HCT116 (cell line): ENCODE measurements at regions not wholly inside any gene's neighbourhood (a gene's known extent, or its start where the extent isn't known, plus 50 kb on each side); places are given as distances from the start of the nearest gene placed in this dataset.

Experiments used
- ATAC-seq: fragments of 200-7000 bp; cut with Tn5 transposase; 2 replicates; pipeline ENCODE4 v1.9.1; 2020; ENCODE audit warnings: mild to moderate bottlenecking, moderate library complexity
- BruUV-seq: library from RNA; stranded (reverse); fragments of 400-500 nt; replicated peaks from 2 replicates; lab custom pipeline; 2021; lab: Mats Ljungman, UMichigan
- CTCF ChIA-PET: fragments of 300-600 bp; sonication (Branson Sonifier 250); formaldehyde crosslinking; loops from one replicate; lab custom pipeline; 2021; ENCODE audit warnings: antibody characterized with exemption; lab: Charles Lee
- POLR2A ChIA-PET: fragments of 300-600, 350-600 bp; sonication (Branson Sonifier 250); formaldehyde crosslinking; loops from one replicate; lab custom pipeline; 2021; ENCODE audit warnings: antibody characterized with exemption; lab: Charles Lee
- RAD21 ChIA-PET, 2 experiments: fragments of 300-600 bp; sonication (Branson Sonifier 250); formaldehyde crosslinking; loops; one replicate each; lab custom pipeline; 2023; ENCODE audit warnings: low total read pairs in 2 of 2; ENCODE audit not compliant: uncharacterized antibody in 2 of 2, unreplicated experiment in 2 of 2, low non-redundant PET in 1 of 2; lab: Charles Lee
- DNase-seq: peaks from one replicate; pipeline ENCODE4 v3.0.0-alpha.2; 2010; ENCODE audit warnings: low read depth, low spot score
- H2AFZ ChIP-seq: fragments of 200-600 bp; shearing (Covaris generic), sonication (generic); 2 replicates; pipeline ENCODE4 v1.6.1; 2017; ENCODE audit warnings: low read depth, mixed run types, mixed read lengths, antibody characterized with exemption, low read length; ENCODE audit not compliant: poor library complexity, severe bottlenecking
- H3K27ac ChIP-seq: 2 replicates; pipeline ENCODE4 v1.5.1; 2012; ENCODE audit warnings: low read depth, low read length
- H3K27me3 ChIP-seq: fragments of 200-600 bp; sonication (generic); 2 replicates; pipeline ENCODE4 v1.6.1; 2016; ENCODE audit warnings: mixed run types, low read length, mixed read lengths; ENCODE audit not compliant: insufficient read depth
- H3K36me3 ChIP-seq, 2 experiments: fragments of 200-500 bp in 1 of 2; fragments of 200-600 bp in 1 of 2; sonication (Bioruptor generic) in 1 of 2; sonication (generic) in 1 of 2; 2 replicates each; pipeline versions ENCODE4 v1.5.1 to v1.6.1; 2014 to 2016; ENCODE audit warnings: low read length in 2 of 2, inconsistent platforms in 1 of 2, mixed read lengths in 1 of 2, mixed run types in 1 of 2; ENCODE audit not compliant: insufficient read depth in 2 of 2, control insufficient read depth in 1 of 2
- H3K4me1 ChIP-seq, 2 experiments: fragments of 200-600 bp in 1 of 2; sonication (generic) in 1 of 2; 2 replicates each; pipeline versions ENCODE4 v1.5.1 to v1.6.1; 2012 to 2017; ENCODE audit warnings: low read length in 2 of 2, inconsistent platforms in 1 of 2, mild to moderate bottlenecking in 1 of 2, mixed read lengths in 1 of 2, mixed run types in 1 of 2, moderate library complexity in 1 of 2; ENCODE audit not compliant: insufficient read depth in 2 of 2, control insufficient read depth in 1 of 2
- H3K4me2 ChIP-seq: fragments of 200-600 bp; sonication (generic); 2 replicates; pipeline ENCODE4 v1.6.1; 2017; ENCODE audit warnings: mixed run types, low read length, mixed read lengths
- H3K4me3 ChIP-seq, 2 experiments: fragments of 200-600 bp in 1 of 2; sonication (generic) in 1 of 2; replicated peaks in 1 of 2; 2 replicates each; pipeline ENCODE4 v1.5.1; 2011 to 2016; ENCODE audit warnings: low read length in 2 of 2, control low read depth in 1 of 2, low read depth in 1 of 2, mild to moderate bottlenecking in 1 of 2, mixed read lengths in 1 of 2, mixed run types in 1 of 2
- H3K79me2 ChIP-seq: fragments of 200-600 bp; sonication (generic); 2 replicates; pipeline ENCODE4 v1.6.1; 2017; ENCODE audit warnings: mild to moderate bottlenecking, mixed run types, low read length, moderate library complexity, mixed read lengths; ENCODE audit not compliant: insufficient read depth
- H3K9ac ChIP-seq: fragments of 200-600 bp; sonication (generic); 2 replicates; pipeline ENCODE4 v1.6.1; 2016; ENCODE audit warnings: low read length, mixed read lengths
- H3K9me2 ChIP-seq: fragments of 200-600 bp; sonication (generic), shearing (Covaris generic); 2 replicates; pipeline ENCODE4 v1.6.1; 2017; ENCODE audit warnings: mixed run types, mild to moderate bottlenecking, moderate library complexity; ENCODE audit not compliant: insufficient read depth
- H3K9me3 ChIP-seq, 2 experiments: fragments of 200-500 bp in 1 of 2; fragments of 200-600 bp in 1 of 2; sonication (Bioruptor generic) in 1 of 2; sonication (generic) in 1 of 2; 2 replicates each; pipeline ENCODE4 v1.6.1; 2014 to 2017; ENCODE audit warnings: low read length in 2 of 2, mixed read lengths in 2 of 2, inconsistent platforms in 1 of 2, low read depth in 1 of 2, mild to moderate bottlenecking in 1 of 2, mixed run types in 1 of 2, moderate library complexity in 1 of 2; ENCODE audit not compliant: control insufficient read depth in 1 of 2, insufficient read depth in 1 of 2
- H4K20me1 ChIP-seq: fragments of 200-600 bp; sonication (generic), shearing (Covaris generic); 2 replicates; pipeline ENCODE4 v1.6.1; 2017; ENCODE audit warnings: mixed run types, mild to moderate bottlenecking, moderate library complexity; ENCODE audit not compliant: insufficient read depth
- ATF3 ChIP-seq: IDR thresholded peaks from 2 replicates; pipeline ENCODE4 v1.6.1; 2012
- CBX3 ChIP-seq: IDR thresholded peaks from 2 replicates; pipeline ENCODE4 v1.6.1; 2012; ENCODE audit warnings: low read depth
- CEBPB ChIP-seq: IDR thresholded peaks from 2 replicates; pipeline ENCODE4 v1.6.1; 2012; ENCODE audit warnings: low read depth
- EGR1 ChIP-seq: IDR thresholded peaks from 2 replicates; pipeline ENCODE4 v1.6.1; 2012; ENCODE audit warnings: low read depth
- ELF1 ChIP-seq: IDR thresholded peaks from 2 replicates; pipeline ENCODE4 v1.6.1; 2012; ENCODE audit warnings: low read depth, borderline replicate concordance
- EZH2 ChIP-seq: fragments of 200-600 bp; sonication (generic); IDR thresholded peaks from 2 replicates; pipeline ENCODE4 v1.6.1; 2017; ENCODE audit warnings: antibody characterized with exemption, mixed run types
- EZH2phosphoT487 ChIP-seq: fragments of 200-600 bp; IDR thresholded peaks from 2 replicates; pipeline ENCODE4 v1.6.1; 2018; ENCODE audit warnings: antibody characterized with exemption, borderline replicate concordance
- FOSL1 ChIP-seq: IDR thresholded peaks from 2 replicates; pipeline ENCODE4 v1.6.1; 2012; ENCODE audit warnings: low read depth
- JUND ChIP-seq: IDR thresholded peaks from 2 replicates; pipeline ENCODE4 v1.6.1; 2012
- MAX ChIP-seq: IDR thresholded peaks from 2 replicates; pipeline ENCODE4 v1.6.1; 2012
- POLR2A ChIP-seq: IDR thresholded peaks from 2 replicates; pipeline ENCODE4 v1.7.0; 2011; ENCODE audit warnings: borderline replicate concordance; ENCODE audit not compliant: insufficient read depth, insufficient read length; ENCODE audit errors: extremely low read depth
- POLR2AphosphoS5 ChIP-seq: IDR thresholded peaks from 2 replicates; pipeline ENCODE4 v1.6.1; 2011; ENCODE audit warnings: mild to moderate bottlenecking, low read depth, low read length, moderate library complexity
- RAD21 ChIP-seq: IDR thresholded peaks from 2 replicates; pipeline ENCODE4 v1.6.1; 2012; ENCODE audit warnings: low read depth, mild to moderate bottlenecking
- SIN3A ChIP-seq: IDR thresholded peaks from 2 replicates; pipeline ENCODE4 v1.6.1; 2012; ENCODE audit warnings: low read depth
- SP1 ChIP-seq: IDR thresholded peaks from 2 replicates; pipeline ENCODE4 v1.6.1; 2012; ENCODE audit warnings: low read depth
- SRF ChIP-seq: IDR thresholded peaks from 2 replicates; pipeline ENCODE4 v1.6.1; 2012; ENCODE audit warnings: low read depth
- ZBTB33 ChIP-seq: IDR thresholded peaks from 2 replicates; pipeline ENCODE4 v1.6.1; 2011; ENCODE audit warnings: mild to moderate bottlenecking, low read length, moderate library complexity; ENCODE audit not compliant: insufficient replicate concordance; ENCODE audit errors: extremely low read depth
- ZNF274 ChIP-seq: fragments of 200-500 bp; sonication (Bioruptor generic); IDR thresholded peaks from 2 replicates; pipeline ENCODE4 v1.6.1; 2014; ENCODE audit warnings: mild to moderate bottlenecking, low read depth, low read length, inconsistent platforms
- intact Hi-C: fragments of 100-400 bp; cut with micrococcal nuclease; formaldehyde crosslinking; loops from 2 replicates; pipeline ENCODE4 v1.10.0; 2022

- TF ChIP-seq CEBPB (no peak), EZH2phosphoT487 (no peak), RAD21 (no peak), EZH2 (no peak), ZNF274 (no peak), MAX (no peak), SP1 (no peak), SRF (no peak), JUND (no peak)
Observed at GRCh38 chr12:90295858-90296257, 587.2 kb upstream of the ATP2B1 start (continued).

- no peak overlapping the region for H3K4me2 ChIP-seq
- TF ChIP-seq EZH2 (no peak), SIN3A (no peak), POLR2AphosphoS5 (no peak), CBX3 (no peak), FOSL1 (no peak), POLR2A (no peak), ZNF274 (no peak), ELF1 (no peak), ZBTB33 (no peak), SP1 (no peak), EGR1 (no peak), ATF3 (no peak)
- RAD21 ChIA-PET, result no interaction called here
- H3K36me3 ChIP-seq, result no peaks in the 10 kb centered on the region
- POLR2A ChIA-PET, result no interaction called here
- DNase-seq, result no peak
- H3K4me3 ChIP-seq, result no peak overlapping the region
- intact Hi-C loops, result no loop called here
- H3K9ac ChIP-seq, result no peak overlapping the region
- H3K9me3 ChIP-seq, result no peaks in the 10 kb centered on the region
- H3K27ac ChIP-seq, result no peak overlapping the region
- no peak overlapping the region for H2AFZ ChIP-seq
- H3K27me3 ChIP-seq, result no peaks in the 10 kb centered on the region
- no peaks in the 10 kb centered on the region for H3K79me2 ChIP-seq
- CTCF ChIA-PET, result no interaction called here
- no peaks in the 10 kb centered on the region for H4K20me1 ChIP-seq
- no TSS peak for BruUV-seq
- no peaks in the 10 kb centered on the region for H3K4me1 ChIP-seq
- no peaks in the 10 kb centered on the region; the same call in 1 of the 2 replicates for H3K9me2 ChIP-seq
- no peak for ATAC-seq
Observed at GRCh38 chr12:90292183-90292582, 583.5 kb upstream of the ATP2B1 start.
